ENCODE measurements at regions not wholly inside any gene's neighbourhood (a gene's known extent, or its start where the extent isn't known, plus 50 kb on each side); places are given as distances from the start of the nearest gene placed in this dataset.
"Not testable (repeated sequence)": the region's sequence is repeated elsewhere in the genome, so short reads cannot be mapped to it uniquely, and the experiment has no call there.

DNA sequence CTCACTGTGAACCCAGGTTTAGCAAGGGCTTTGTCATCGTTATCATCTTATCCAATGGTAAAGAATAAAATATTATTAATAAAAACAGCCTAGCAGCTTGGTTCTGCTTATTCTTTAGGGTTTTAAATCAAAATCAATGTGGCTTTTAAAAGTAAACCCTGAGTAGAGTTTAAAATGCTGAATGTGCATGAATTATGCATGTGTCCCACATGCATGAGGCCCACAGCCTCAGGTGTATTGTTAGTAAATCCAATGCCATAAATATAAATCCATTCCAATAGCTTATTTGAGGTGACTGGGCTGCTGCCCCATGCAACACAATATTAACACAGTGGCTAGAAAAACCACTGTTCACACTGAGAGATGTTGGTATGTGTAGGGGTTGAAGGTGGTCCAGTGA, 254.1 kb downstream of the HNMT start:
- DNase-seq (ENCODE audit: low read depth), result no peak

DNA sequence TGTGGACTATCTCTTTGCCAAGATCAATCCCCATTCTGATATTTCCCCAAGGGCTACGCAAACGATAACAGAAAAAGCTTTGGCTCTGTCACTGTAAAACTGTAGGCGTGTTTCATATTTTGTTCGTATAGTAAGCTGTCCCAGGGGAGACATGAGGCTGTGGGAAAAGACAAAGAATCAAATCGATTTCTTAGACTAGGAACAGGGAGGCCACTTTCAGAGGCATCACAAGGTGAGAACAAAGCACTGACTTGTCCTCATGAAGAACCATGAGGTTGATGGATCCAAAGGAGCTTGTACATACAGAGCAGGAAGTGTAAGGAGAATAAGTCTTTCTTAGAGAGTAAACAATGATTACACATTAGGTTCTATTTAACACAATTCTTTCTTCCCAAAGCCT, 255.7 kb downstream of the HNMT start:
- DNase-seq (ENCODE audit: low read depth), result no peak

- DNase-seq (ENCODE audit: low read depth), result no peak
Measured at GRCh38 chr2:138221358-138221757, 257.1 kb downstream of the HNMT start.

DNA sequence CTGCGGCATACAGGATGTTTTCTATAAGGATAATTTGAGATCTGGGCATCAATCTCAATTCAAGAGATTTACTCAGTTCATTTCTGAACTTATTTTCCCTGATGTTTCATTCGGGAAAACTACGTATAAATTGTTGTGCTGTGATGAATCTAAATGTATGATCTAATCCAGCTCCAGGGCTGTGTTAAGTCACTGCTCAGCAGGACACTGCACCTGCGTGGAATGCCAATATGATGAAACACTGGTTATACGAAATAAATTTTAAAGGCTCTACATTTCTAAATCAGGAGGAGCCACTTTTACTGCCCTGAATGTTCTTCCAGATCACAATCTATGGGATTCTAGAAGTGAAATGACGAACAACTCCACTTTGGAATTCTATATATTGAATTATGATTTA, 259.0 kb downstream of the HNMT start:
- DNase-seq (ENCODE audit: low read depth), result peak; percentile 15

GRCh38 chr2:138227195-138227594, 262.9 kb downstream of the HNMT start:
- no peak for DNase-seq (ENCODE audit: low read depth)

GRCh38 chr2:138228101-138228500, 263.8 kb downstream of the HNMT start:
- DNase-seq (ENCODE audit: low read depth), result no peak

DNA sequence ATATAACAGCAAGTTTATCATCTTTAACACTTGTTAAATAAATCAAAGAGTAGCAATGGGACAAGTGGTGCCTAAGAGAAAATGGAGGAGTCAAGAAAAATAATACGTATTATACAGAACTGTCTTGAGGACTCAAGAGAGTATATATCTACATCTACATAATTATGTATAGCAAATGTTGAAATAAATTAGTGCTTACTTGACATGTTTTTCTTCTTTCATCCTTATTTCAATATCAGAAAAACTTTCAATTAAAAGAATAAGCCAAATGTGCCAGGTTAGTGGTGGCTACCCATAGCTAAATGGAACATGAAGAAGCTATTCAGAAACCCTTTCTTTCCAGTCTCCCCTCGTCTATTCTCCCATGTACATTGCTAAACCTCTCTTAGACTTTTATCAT, 267.3 kb upstream of the SPOPL start:
- no peak for DNase-seq (ENCODE audit: low read depth)

GRCh38 chr2:138235041-138235440, 266.5 kb upstream of the SPOPL start:
- no peak for DNase-seq (ENCODE audit: low read depth)

GRCh38 chr2:138236142-138236541, 265.4 kb upstream of the SPOPL start:
- no peak for DNase-seq (ENCODE audit: low read depth)

GRCh38 chr2:138237667-138238384, 263.7 kb upstream of the SPOPL start:
- no peak for DNase-seq (ENCODE audit: low read depth)

GRCh38 chr2:138238908-138239307, 262.7 kb upstream of the SPOPL start:
- no peak for DNase-seq (ENCODE audit: low read depth)

- no peak for DNase-seq (ENCODE audit: low read depth)
Measured at GRCh38 chr2:138239902-138240491, 261.6 kb upstream of the SPOPL start.

GRCh38 chr2:138243372-138243771, 258.2 kb upstream of the SPOPL start:
- DNase-seq (ENCODE audit: low read depth), result no peak

DNA sequence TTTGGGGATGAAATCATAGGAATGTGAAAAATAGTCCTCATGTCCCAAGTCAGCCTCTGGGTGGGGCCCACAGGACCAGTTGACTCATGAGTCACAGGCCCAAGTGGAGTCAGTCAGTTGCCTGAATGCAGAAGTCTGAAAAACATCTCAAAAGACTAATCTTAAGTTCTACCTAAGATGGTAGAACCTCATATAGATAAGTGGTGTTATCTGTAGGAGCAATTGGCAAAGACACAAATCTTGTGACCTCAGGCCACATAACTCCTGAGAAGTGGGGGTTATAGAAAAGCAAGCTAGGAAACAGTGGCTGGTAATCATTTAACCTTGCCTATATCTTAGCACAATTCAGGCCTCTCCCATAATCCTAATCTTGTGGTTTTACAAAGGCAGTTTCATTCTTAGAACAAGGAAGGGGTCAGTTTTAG, 257.1 kb upstream of the SPOPL start:
- no peak for DNase-seq (ENCODE audit: low read depth)

DNA sequence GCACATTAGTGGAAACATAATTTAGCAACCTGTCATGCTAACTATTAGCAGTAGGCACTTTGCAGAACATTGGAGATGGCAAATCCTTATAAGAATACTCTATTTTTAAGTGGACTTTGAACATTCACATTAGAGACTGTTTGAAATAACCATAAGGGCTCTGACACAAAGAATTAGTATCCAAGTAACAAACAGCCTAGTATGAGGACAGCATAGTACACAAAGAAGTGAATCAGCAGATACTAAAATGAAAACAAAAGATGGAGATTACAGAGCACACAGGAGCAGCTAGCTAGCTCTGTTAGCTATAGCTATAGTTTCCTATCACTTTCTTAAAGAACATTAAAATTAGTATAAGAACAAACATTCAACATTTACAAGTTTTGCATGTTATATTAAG, 256.3 kb upstream of the SPOPL start:
- DNase-seq (ENCODE audit: low read depth), result no peak

DNA sequence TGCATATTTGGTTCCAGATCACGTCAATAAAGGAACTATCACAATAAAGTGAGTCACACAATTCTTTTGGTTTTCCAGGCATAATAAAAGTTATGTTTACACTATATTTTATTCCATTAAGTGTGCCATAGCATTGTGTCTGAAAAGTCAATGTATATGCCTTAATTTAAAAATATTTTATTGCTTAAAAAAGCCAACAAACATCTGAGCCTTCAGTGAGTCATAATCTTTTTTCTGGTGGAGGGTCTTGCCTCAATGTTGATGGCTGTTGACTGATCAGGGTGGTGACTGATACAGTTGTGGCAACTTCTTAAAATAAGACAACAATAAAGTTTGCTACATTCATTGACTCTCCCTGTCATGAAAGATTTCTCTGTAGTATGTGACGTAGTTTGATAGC, 254.3 kb upstream of the SPOPL start:
- DNase-seq (ENCODE audit: low read depth), result no peak

DNA sequence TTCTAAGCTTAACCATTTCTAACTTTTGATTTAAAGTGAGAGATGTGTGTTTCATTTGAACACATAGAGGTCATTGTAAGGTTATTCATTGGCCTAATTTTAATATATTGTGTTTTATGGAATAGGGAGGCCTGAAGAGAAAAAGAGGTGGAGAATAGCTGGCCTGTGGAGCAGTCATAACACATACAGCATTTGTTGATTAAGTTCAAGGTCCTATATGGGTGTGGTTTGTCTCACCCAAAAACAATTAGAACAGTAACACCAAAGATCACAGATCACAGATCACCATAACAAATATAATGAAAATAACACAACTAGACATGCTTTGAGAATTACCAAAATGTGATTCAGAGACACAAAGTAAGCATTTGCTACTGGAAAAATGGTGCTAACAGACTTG, 252.4 kb upstream of the SPOPL start:
- DNase-seq (ENCODE audit: low read depth), result no peak

- not testable (repeated sequence) for DNase-seq (ENCODE audit: low read depth)
Measured at GRCh38 chr2:138250843-138251320, 250.7 kb upstream of the SPOPL start.

DNA sequence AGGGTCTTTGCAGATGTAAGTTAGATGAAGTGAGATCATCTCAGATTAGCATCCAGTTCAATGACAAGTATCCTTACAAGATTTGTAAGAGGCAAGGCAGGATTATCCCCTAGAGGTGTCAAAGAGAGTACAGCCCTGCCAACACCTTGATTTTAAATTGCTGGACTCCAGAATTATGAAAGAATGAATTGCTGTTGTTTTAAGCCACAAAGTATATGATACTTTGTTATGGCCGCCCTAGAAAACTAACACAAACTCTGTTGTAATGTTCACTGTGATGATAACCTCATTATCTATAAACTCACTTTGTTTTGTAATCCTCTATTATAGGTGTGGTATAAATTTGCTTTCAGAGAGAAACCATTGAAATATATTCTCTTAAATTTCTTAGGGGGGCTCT, 249.0 kb upstream of the SPOPL start:
- no peak for DNase-seq (ENCODE audit: low read depth)

DNA sequence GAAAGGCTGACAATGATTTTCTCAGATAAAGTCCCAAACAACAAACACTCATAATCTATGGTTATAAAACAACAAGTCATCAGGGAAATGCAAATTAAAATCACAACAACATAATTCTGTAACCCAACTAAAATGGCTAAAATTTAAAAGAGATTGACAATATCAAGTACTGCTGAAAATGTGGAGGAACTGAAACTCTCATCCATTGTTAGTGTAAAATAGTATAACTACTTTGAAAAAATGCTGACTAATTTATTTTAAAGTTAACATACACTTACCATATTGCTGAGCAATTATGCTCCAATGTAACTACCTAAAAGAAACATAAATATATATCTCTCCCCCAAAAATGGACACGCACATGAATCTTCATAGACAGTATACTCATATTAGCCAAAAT, 245.9 kb upstream of the SPOPL start:
- no peak for DNase-seq (ENCODE audit: low read depth)

GRCh38 chr2:138267161-138267901, 234.2 kb upstream of the SPOPL start:
- DNase-seq (ENCODE audit: low read depth), result peak; percentile 74

GRCh38 chr2:138267902-138268254, 233.7 kb upstream of the SPOPL start:
- DNase-seq (ENCODE audit: low read depth), result no peak

GRCh38 chr2:138269765-138270164, 231.8 kb upstream of the SPOPL start:
- DNase-seq (ENCODE audit: low read depth), result peak; percentile 7

Measured in renal cortical epithelial cell (primary cell).